Stomach smooth muscle (tissue), 2 donors: ENCODE measurements at regions not wholly inside any gene's neighbourhood (a gene's known extent, or its start where the extent isn't known, plus 50 kb on each side); places are given as distances from the start of the nearest gene placed in this dataset.

Experiments
- H3K27ac ChIP-seq: one replicate; pipeline ENCODE4 v1.7.0; 2013; ENCODE audit warnings: mild to moderate bottlenecking, low read length, inconsistent platforms
- H3K27me3 ChIP-seq, 2 donors: one replicate each; pipeline ENCODE4 v1.7.0; 2013; ENCODE audit warnings: low read length in 2 of 2; ENCODE audit not compliant: insufficient read depth in 2 of 2, control insufficient read depth in 1 of 2
- H3K36me3 ChIP-seq, 2 donors: one replicate each; pipeline ENCODE4 v1.7.0; 2013; ENCODE audit warnings: low read length in 2 of 2; ENCODE audit not compliant: control insufficient read depth in 2 of 2, insufficient read depth in 2 of 2
- H3K4me1 ChIP-seq: one replicate; pipeline ENCODE4 v1.7.0; 2013; ENCODE audit warnings: low read length; ENCODE audit not compliant: control insufficient read depth, insufficient read depth
- H3K4me3 ChIP-seq, 2 donors: one replicate each; pipeline ENCODE4 v1.7.0; 2013; ENCODE audit warnings: low read length in 2 of 2
- H3K9ac ChIP-seq, 2 donors: one replicate each; pipeline ENCODE4 v1.7.0; 2013; ENCODE audit warnings: low read length in 2 of 2, mild to moderate bottlenecking in 1 of 2
- H3K9me3 ChIP-seq, 2 donors: one replicate each; pipeline ENCODE4 v1.7.0; 2013; ENCODE audit warnings: low read length in 2 of 2; ENCODE audit not compliant: control insufficient read depth in 2 of 2
- donor health status: healthy.
- donor health status: Pancreatic carcinoma.

DNA sequence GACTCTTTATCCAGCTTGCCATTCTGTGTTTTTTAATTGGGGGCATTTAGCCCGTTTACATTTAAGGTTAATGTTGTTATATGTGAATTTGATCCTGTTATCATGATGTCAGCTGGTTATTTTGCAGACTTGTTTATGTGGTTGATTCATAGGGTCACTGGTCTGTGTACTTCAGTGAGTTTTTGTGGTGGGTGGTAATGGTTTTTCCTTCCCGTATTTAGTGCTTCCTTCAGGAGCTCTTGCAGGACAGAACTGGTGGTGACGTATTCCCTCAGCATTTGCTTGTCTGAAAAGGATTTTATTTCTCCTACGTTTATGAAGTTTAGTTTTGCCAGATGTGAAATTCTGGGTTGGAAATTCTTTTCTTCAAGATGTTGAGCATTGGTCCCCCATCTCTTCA lies 381.1 kb downstream of the MAN2A1 start:
- no peaks in the 10 kb centered on the region for H3K36me3 ChIP-seq
- H3K9me3 ChIP-seq, result peaks cover 2 to 4% of the 10 kb centered on the region in 2 donors
- no peak overlapping the region for H3K27ac ChIP-seq
- no peaks in the 10 kb centered on the region for H3K27me3 ChIP-seq
- H3K4me1 ChIP-seq, result no peaks in the 10 kb centered on the region
- H3K4me3 ChIP-seq, result no peak overlapping the region
- no peak overlapping the region for H3K9ac ChIP-seq

DNA sequence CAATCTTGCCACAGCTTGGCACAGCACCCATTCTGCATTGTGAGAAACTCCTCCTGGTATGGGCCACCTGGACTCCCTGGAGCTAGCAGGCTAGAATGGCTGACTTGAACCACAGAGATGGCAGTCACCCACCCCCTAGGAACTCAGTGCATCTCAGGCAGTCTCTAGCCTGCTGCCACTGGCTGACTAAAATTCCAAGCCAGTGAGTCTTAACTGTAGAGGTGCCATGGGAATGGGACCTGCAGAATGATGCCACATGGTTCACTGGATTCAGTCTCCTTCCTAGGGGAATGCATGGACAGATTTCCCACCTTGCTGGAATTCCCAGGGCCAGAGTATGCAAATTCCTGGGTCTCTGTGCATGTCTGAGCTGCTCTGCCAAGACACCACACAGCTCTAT lies 382.9 kb downstream of the MAN2A1 start:
- H3K4me1 ChIP-seq, result no peaks in the 10 kb centered on the region
- no peaks in the 10 kb centered on the region for H3K27me3 ChIP-seq
- H3K9me3 ChIP-seq, result peaks cover 2 to 4% of the 10 kb centered on the region in 2 donors
- H3K4me3 ChIP-seq, result no peak overlapping the region
- H3K36me3 ChIP-seq, result no peaks in the 10 kb centered on the region
- H3K9ac ChIP-seq, result no peak overlapping the region
- H3K27ac ChIP-seq, result no peak overlapping the region

DNA sequence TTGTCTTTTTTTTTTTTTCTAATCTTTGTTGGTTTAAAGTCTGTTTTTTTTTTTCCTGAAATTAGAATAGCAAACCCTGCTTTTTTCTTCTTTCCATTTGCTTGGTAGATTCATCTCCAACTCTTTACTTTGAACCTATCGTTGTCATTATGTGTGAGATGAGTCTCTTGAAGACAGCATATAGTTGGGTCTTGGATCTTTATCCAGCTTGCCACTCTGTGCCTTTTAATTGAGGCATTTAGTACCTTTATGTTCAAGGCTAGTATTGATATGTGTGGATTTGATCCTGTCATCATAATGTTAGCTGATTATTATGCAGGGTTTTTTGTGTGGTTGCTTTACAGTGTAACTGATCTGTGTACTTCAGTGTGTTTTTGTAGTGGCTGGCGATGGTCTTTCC lies 383.8 kb downstream of the MAN2A1 start:
- no peaks in the 10 kb centered on the region for H3K36me3 ChIP-seq
- no peak overlapping the region for H3K4me3 ChIP-seq
- no peaks in the 10 kb centered on the region for H3K4me1 ChIP-seq
- H3K9ac ChIP-seq, result no peak overlapping the region
- no peak overlapping the region for H3K27ac ChIP-seq
- peaks cover under 1 to 2% of the 10 kb centered on the region in 2 donors for H3K9me3 ChIP-seq
- no peaks in the 10 kb centered on the region for H3K27me3 ChIP-seq

GRCh38 chr5:110075656-110076055 lies 385.9 kb downstream of the MAN2A1 start:
- Histone ChIP-seq H3K4me1 (no peaks in the 10 kb centered on the region), H3K4me3 (no peak overlapping the region), H3K27me3 (no peaks in the 10 kb centered on the region), H3K36me3 (no peaks in the 10 kb centered on the region), H3K9me3 (peaks cover 0 to 2% of the 10 kb centered on the region in 2 donors), H3K9ac (no peak overlapping the region), H3K27ac (no peak overlapping the region)

DNA sequence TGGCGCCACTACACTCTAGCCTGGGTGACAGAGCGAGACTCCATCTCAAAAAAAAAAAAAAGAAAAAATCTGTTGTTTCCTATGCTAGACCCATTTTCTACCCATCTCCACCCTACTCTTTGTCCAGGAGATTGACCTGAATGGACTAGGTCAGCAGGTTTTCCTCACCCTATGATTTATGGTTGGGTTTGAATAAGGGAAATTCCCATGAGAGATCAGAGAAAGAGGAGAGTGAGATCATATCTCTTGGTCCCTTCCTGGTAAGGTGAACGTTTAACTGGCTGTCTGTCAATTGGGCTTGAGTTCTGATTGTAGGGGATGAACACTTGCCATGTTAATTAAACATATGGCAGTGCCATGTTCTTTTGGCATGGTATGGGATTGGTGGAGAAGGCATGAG lies 387.4 kb downstream of the MAN2A1 start:
- no peak overlapping the region for H3K9ac ChIP-seq
- no peaks in the 10 kb centered on the region for H3K27me3 ChIP-seq
- H3K27ac ChIP-seq, result no peak overlapping the region
- peaks cover 0 to 2% of the 10 kb centered on the region in 2 donors for H3K9me3 ChIP-seq
- no peak overlapping the region for H3K4me3 ChIP-seq
- H3K36me3 ChIP-seq, result no peaks in the 10 kb centered on the region
- H3K4me1 ChIP-seq, result no peaks in the 10 kb centered on the region

DNA sequence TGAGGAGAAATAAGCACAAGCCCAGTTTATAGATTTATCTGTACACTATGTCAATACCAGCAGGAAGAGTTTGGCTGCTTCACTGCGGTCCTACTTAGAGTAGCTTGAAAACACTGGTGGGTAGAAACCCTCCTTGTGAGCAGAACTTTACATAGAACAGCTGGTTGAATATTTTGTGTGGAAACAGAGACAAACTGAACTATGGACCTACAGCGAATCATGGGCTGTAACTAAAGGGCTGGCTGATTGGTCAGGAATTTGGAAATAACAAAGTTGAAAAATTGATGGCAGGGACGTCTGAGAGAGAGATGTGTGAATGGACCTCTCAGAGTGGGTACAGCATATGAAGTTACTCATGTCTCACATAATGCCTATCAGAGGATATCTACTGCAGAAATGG lies 392.5 kb downstream of the MAN2A1 start:
- no peaks in the 10 kb centered on the region for H3K27me3 ChIP-seq
- H3K4me3 ChIP-seq, result no peak overlapping the region
- no peak overlapping the region for H3K9ac ChIP-seq
- no peaks in the 10 kb centered on the region for H3K36me3 ChIP-seq
- no peaks in the 10 kb centered on the region for H3K9me3 ChIP-seq
- H3K27ac ChIP-seq, result no peak overlapping the region
- no peaks in the 10 kb centered on the region for H3K4me1 ChIP-seq

GRCh38 chr5:110082863-110083262 lies 393.1 kb downstream of the MAN2A1 start:
- H3K27me3 ChIP-seq, result no peaks in the 10 kb centered on the region

GRCh38 chr5:110085826-110086225 lies 396.1 kb downstream of the MAN2A1 start:
- H3K9ac ChIP-seq, result no peak overlapping the region
- H3K27ac ChIP-seq, result no peak overlapping the region
- H3K4me1 ChIP-seq, result no peaks in the 10 kb centered on the region
- H3K4me3 ChIP-seq, result no peak overlapping the region
- no peaks in the 10 kb centered on the region for H3K9me3 ChIP-seq
- no peaks in the 10 kb centered on the region for H3K27me3 ChIP-seq
- no peaks in the 10 kb centered on the region for H3K36me3 ChIP-seq

More at GRCh38 chr5:110082863-110083262, 393.1 kb downstream of the MAN2A1 start:
- Histone ChIP-seq H3K9ac (no peak overlapping the region), H3K4me1 (no peaks in the 10 kb centered on the region), H3K36me3 (no peaks in the 10 kb centered on the region), H3K4me3 (no peak overlapping the region), H3K9me3 (no peaks in the 10 kb centered on the region), H3K27ac (no peak overlapping the region)

- Histone ChIP-seq H3K27me3 (no peaks in the 10 kb centered on the region), H3K9me3 (no peaks in the 10 kb centered on the region), H3K4me1 (no peaks in the 10 kb centered on the region), H3K36me3 (no peaks in the 10 kb centered on the region), H3K27ac (no peak overlapping the region), H3K9ac (no peak overlapping the region), H3K4me3 (no peak overlapping the region)
Observed at GRCh38 chr5:110086658-110087388, 397.1 kb downstream of the MAN2A1 start.

- H3K4me1 ChIP-seq, result no peaks in the 10 kb centered on the region
- H3K9ac ChIP-seq, result no peak overlapping the region
- no peaks in the 10 kb centered on the region for H3K27me3 ChIP-seq
- no peaks in the 10 kb centered on the region for H3K9me3 ChIP-seq
- no peak overlapping the region for H3K4me3 ChIP-seq
- no peaks in the 10 kb centered on the region for H3K36me3 ChIP-seq
- H3K27ac ChIP-seq, result no peak overlapping the region
Observed at GRCh38 chr5:110087829-110088228, 398.1 kb downstream of the MAN2A1 start.

- Histone ChIP-seq H3K4me3 (no peak overlapping the region), H3K9me3 (no peaks in the 10 kb centered on the region), H3K4me1 (no peaks in the 10 kb centered on the region), H3K27me3 (no peaks in the 10 kb centered on the region), H3K36me3 (no peaks in the 10 kb centered on the region), H3K9ac (no peak overlapping the region), H3K27ac (no peak overlapping the region)
Observed at GRCh38 chr5:110088676-110089436, 399.1 kb downstream of the MAN2A1 start.
